Tibial nerve (tissue), 4 donors: ENCODE measurements at regions not wholly inside any gene's neighbourhood (a gene's known extent, or its start where the extent isn't known, plus 50 kb on each side); places are given as distances from the start of the nearest gene placed in this dataset.

ENCODE experiments used
- DNase-seq, 2 donors: peaks; one replicate each; pipeline ENCODE4 v3.0.0-alpha.2; 2019; ENCODE audit warnings: low spot score in 2 of 2
- H3K27ac ChIP-seq, 4 donors: fragments of 200-600 bp; sonication (generic) in 3 of 4; one replicate each; pipeline ENCODE4 v1.5.1; 2017 to 2019; ENCODE audit warnings: mild to moderate bottlenecking in 1 of 4
- H3K27me3 ChIP-seq, 2 donors: fragments of 200-600 bp; sonication (generic) in 1 of 2; one replicate each; pipeline versions ENCODE4 v1.5.1 to v1.6.0; 2017 to 2019
- H3K36me3 ChIP-seq, 3 donors: fragments of 200-600 bp; sonication (generic); one replicate each; pipeline ENCODE4 v1.5.1; 2018 to 2019
- H3K4me1 ChIP-seq, 4 donors: fragments of 200-600 bp; sonication (generic) in 3 of 4; one replicate each; pipeline ENCODE4 v1.5.1; 2017 to 2019
- H3K4me3 ChIP-seq, 4 donors: fragments of 200-600 bp; sonication (generic) in 3 of 4; one replicate each; pipeline ENCODE4 v1.5.1; 2017 to 2019; ENCODE audit warnings: mild to moderate bottlenecking in 1 of 4, moderate library complexity in 1 of 4
- H3K9me3 ChIP-seq, 4 donors: fragments of 200-600 bp; sonication (generic) in 3 of 4; one replicate each; pipeline ENCODE4 v1.5.1; 2017 to 2019
- CTCF ChIP-seq, 5 experiments: fragments of 200-600 bp in 3 of 5; fragments of 450-650 bp in 2 of 5; sonication (generic) in 3 of 5; IDR thresholded peaks; one replicate each; pipeline ENCODE4 v1.5.1; 2016 to 2019; ENCODE audit warnings: antibody characterized with exemption in 5 of 5, mild to moderate bottlenecking in 3 of 5, moderate library complexity in 2 of 5
- EP300 ChIP-seq, 2 donors: sonication (generic); formaldehyde crosslinking; IDR thresholded peaks; one replicate each; pipeline ENCODE4 v1.6.1; 2017; ENCODE audit warnings: antibody characterized with exemption in 2 of 2, mild to moderate bottlenecking in 1 of 2
- POLR2A ChIP-seq, 2 donors: fragments of 450-650 bp; IDR thresholded peaks; one replicate each; pipeline ENCODE4 v1.6.1; 2017; ENCODE audit warnings: antibody characterized with exemption in 2 of 2, mild to moderate bottlenecking in 2 of 2, moderate library complexity in 2 of 2
- WGBS, 2 donors: methylation state at CpG; one replicate each; pipeline ENCODE4 v1.1.5; 2018; 5-methylcytosine and 5-hydroxymethylcytosine counted together

DNA sequence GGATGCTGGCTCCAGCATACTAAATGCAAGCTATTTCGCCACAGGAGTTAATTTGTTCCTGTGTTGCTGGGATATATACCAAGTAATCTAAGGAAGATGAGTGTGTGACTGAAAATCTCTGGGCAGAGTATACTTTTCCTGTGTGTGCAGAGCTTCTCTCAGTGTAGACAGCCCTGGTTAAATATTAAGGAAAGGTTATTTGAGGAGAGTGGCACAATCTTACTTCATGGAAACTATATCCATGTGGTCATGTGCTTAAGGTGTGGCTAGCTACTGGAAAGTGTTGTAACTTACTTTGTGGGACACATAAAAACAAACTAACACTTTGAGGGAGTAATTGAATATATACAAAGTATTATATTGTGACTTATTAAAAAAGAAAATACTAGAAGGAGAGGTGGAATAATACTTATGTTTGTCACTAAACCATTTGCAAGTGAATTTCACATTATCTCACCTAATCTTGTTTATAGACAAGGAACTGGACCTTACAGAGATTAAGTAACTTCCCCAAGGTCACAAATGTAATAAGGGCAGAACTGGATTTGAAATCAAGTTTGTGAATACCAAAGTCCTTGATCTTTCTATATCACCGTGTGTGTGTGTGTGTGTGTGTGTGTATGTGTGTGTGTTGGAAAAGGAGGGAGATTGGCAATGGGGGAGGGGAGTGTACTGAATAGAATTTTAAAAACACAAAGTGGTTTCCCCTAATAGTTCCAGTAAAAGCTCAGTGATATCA lies 408.2 kb upstream of the NR3C2 start:
- no peak for TF ChIP-seq CTCF (IDR thresholded peaks at IDR 0.05)
- TF ChIP-seq POLR2A (IDR thresholded peaks at IDR 0.05) = no peak
- TF ChIP-seq EP300 (IDR thresholded peaks at IDR 0.05) = no peak
- 56 to 64% methylated on average over 2 of the region's 2 CpGs for WGBS, 2 donors
- Histone ChIP-seq H3K4me1 (no peaks in the 10 kb centered on the region), H3K4me3 (no peak overlapping the region), H3K27me3 (no peaks in the 10 kb centered on the region), H3K9me3 (peaks cover 0 to 11% (median 0%) of the 10 kb centered on the region in 4 donors), H3K36me3 (no peaks in the 10 kb centered on the region), H3K27ac (no peak overlapping the region)
- no peak for DNase-seq

DNA sequence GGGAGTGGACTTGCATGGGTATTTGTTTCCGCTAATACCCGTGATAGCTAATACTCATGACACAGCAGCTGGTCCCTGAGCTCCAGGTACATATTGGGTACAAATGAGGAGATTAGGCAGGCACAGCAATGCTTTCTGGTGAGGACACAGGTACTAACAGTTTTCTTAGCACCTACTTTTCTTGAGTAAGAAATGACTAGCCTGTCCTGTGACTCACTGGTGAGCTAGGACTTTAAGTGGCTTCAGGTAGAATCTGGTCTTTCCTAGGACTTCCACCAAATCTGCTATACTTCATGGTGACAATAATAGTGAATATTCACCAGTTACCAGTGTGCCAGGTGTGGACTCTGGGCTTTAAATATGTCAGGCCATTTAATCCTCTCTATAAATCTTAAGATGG lies 407.4 kb upstream of the NR3C2 start:
- no peak for DNase-seq
- H3K27me3 ChIP-seq = no peaks in the 10 kb centered on the region
- no peak overlapping the region for H3K4me3 ChIP-seq
- TF ChIP-seq EP300 (IDR thresholded peaks at IDR 0.05) (no peak), CTCF (IDR thresholded peaks at IDR 0.05) (no peak), POLR2A (IDR thresholded peaks at IDR 0.05) (no peak)
- WGBS, 2 donors = 96 to 98% methylated on average over 2 of the region's 2 CpGs
- peaks cover 0 to 5% (median 0%) of the 10 kb centered on the region in 4 donors for H3K9me3 ChIP-seq
- H3K27ac ChIP-seq = no peak overlapping the region
- no peaks in the 10 kb centered on the region for H3K4me1 ChIP-seq
- H3K36me3 ChIP-seq = no peaks in the 10 kb centered on the region

DNA sequence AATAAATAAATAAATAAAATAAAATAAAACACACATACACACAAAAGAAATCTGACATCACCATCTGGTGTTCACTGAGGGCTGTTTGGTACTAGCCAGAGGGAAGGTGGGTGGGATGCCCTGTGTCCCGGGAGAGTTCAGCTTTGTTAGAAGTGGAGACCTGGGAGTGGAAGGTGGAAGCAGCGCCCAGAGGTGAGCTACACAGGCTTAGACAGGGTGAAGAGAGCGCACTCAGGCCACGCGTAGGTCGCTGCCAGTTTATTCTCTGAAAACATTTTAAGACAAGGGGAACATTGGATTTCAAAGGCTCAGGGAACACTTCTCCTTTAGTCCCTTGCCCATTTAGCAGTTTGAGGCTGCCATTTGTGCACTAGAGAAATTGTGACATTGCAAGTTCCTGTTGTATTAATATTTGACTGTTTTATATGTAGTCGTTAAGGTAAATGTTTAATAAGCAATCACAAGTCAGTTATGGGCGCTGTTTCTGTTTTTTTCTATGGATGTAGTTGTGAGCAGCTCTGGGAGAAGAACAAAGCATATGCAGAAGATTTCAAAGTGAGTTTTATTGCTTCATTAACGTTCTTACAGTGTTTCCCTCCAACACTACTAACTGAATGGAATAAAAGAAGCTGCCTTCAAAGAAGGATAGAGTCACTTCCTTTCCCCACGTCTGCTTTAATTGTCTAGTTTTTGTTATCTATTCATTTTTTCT lies 405.5 kb upstream of the NR3C2 start:
- H3K4me1 ChIP-seq = no peaks in the 10 kb centered on the region
- TF ChIP-seq POLR2A (IDR thresholded peaks at IDR 0.05) = no peak
- no peak for TF ChIP-seq CTCF (IDR thresholded peaks at IDR 0.05)
- TF ChIP-seq EP300 (IDR thresholded peaks at IDR 0.05) = no peak
- no peak overlapping the region for H3K4me3 ChIP-seq
- WGBS, 2 donors = 81 to 85% methylated on average over 10 of the region's 10 CpGs
- DNase-seq = no peak
- H3K27me3 ChIP-seq = no peaks in the 10 kb centered on the region
- H3K36me3 ChIP-seq = no peaks in the 10 kb centered on the region
- H3K27ac ChIP-seq = no peak overlapping the region
- no peaks in the 10 kb centered on the region for H3K9me3 ChIP-seq

DNA sequence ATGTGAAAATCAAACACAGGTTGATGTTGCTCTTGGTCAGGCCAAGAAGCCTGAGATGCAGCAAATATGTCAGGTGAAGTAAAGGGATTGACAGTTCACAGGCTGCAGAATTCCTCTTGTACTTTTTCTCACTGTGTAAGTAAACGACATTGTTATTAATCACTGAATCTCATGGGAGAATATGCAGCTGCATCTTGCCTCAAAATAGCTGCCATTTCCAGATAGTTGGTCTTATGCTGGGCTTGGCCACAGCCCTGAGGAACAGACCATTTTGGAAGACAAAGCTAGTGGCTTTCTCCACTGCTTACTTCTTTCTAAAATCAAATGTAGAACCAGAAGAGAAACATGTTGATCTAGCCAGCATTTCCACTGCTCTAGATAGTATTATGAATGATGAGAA lies 403.4 kb upstream of the NR3C2 start:
- 65 to 71% methylated on average over 1 of the region's 1 CpG for WGBS, 2 donors
- no peak for DNase-seq
- Histone ChIP-seq H3K36me3 (no peaks in the 10 kb centered on the region), H3K4me1 (no peaks in the 10 kb centered on the region), H3K27me3 (no peaks in the 10 kb centered on the region), H3K9me3 (no peaks in the 10 kb centered on the region), H3K4me3 (no peak overlapping the region), H3K27ac (no peak overlapping the region)
- no peak for TF ChIP-seq POLR2A (IDR thresholded peaks at IDR 0.05)
- TF ChIP-seq CTCF (IDR thresholded peaks at IDR 0.05) = no peak
- TF ChIP-seq EP300 (IDR thresholded peaks at IDR 0.05) = no peak

GRCh38 chr4:148843625-148844024 lies 401.4 kb upstream of the NR3C2 start:
- 78 to 79% methylated on average over 3 of the region's 3 CpGs for WGBS, 2 donors
- TF ChIP-seq CTCF (IDR thresholded peaks at IDR 0.05) = no peak
- no peak for TF ChIP-seq POLR2A (IDR thresholded peaks at IDR 0.05)
- no peak for TF ChIP-seq EP300 (IDR thresholded peaks at IDR 0.05)
- H3K27me3 ChIP-seq = no peaks in the 10 kb centered on the region
- H3K27ac ChIP-seq = no peak overlapping the region
- no peak for DNase-seq
- H3K9me3 ChIP-seq = no peaks in the 10 kb centered on the region
- no peak overlapping the region for H3K4me3 ChIP-seq
- H3K4me1 ChIP-seq = no peaks in the 10 kb centered on the region
- no peaks in the 10 kb centered on the region for H3K36me3 ChIP-seq
